PFSK-1 (cell line): ENCODE measurements at regions not wholly inside any gene's neighbourhood (a gene's known extent, or its start where the extent isn't known, plus 50 kb on each side); places are given as distances from the start of the nearest gene placed in this dataset.

Experiments
- FOXP2 ChIP-seq: optimal IDR thresholded peaks from 2 replicates; pipeline ENCODE3; 2011; ENCODE audit warnings: borderline replicate concordance, control low read depth, inconsistent platforms; ENCODE audit not compliant: insufficient read depth; ENCODE audit errors: extremely low read length, extremely low read depth
- POLR2AphosphoS5 ChIP-seq: IDR thresholded peaks from 2 replicates; pipeline ENCODE4 v1.6.1; 2012; ENCODE audit warnings: low read depth, mild to moderate bottlenecking, control low read depth, low read length, moderate library complexity
- REST ChIP-seq, 2 experiments: IDR thresholded peaks; 2 replicates each; pipeline versions ENCODE4 v1.6.1 to v1.8.0; 2011 to 2012; ENCODE audit warnings: low read depth in 2 of 2, low read length in 2 of 2, control low read depth in 1 of 2, inconsistent platforms in 1 of 2, mild to moderate bottlenecking in 1 of 2, moderate library complexity in 1 of 2; ENCODE audit not compliant: insufficient read depth in 1 of 2
- SIN3A ChIP-seq: IDR thresholded peaks from 2 replicates; pipeline ENCODE4 v1.6.1; 2012; ENCODE audit warnings: mild to moderate bottlenecking, low read length, moderate library complexity, borderline replicate concordance; ENCODE audit not compliant: insufficient read depth
- TAF1 ChIP-seq: IDR thresholded peaks from 2 replicates; pipeline ENCODE4 v1.6.1; 2012; ENCODE audit warnings: low read length, control low read depth, borderline replicate concordance; ENCODE audit not compliant: insufficient read depth

GRCh38 chr15:62958528-62959363, 83.8 kb upstream of the TPM1 start:
- TF ChIP-seq SIN3A (no peak), POLR2AphosphoS5 (no peak), REST (IDR thresholded peaks at IDR 0.05; ENCODE audit: insufficient read depth in 1 of 2, low read depth in 2 of 2, low read length in 2 of 2) (no peak), FOXP2 (no peak), TAF1 (no peak)

- TF ChIP-seq FOXP2, result no peak
- no peak for TF ChIP-seq POLR2AphosphoS5
- no peak for TF ChIP-seq SIN3A
- no peak for TF ChIP-seq REST (IDR thresholded peaks at IDR 0.05; ENCODE audit: insufficient read depth in 1 of 2, low read depth in 2 of 2, low read length in 2 of 2)
- TF ChIP-seq TAF1, result no peak
Observed at GRCh38 chr15:62961134-62961533, 81.4 kb upstream of the TPM1 start.

GRCh38 chr15:62962101-62962995, 80.2 kb upstream of the TPM1 start:
- no peak for TF ChIP-seq TAF1
- no peak for TF ChIP-seq REST (IDR thresholded peaks at IDR 0.05; ENCODE audit: insufficient read depth in 1 of 2, low read depth in 2 of 2, low read length in 2 of 2)
- no peak for TF ChIP-seq POLR2AphosphoS5
- no peak for TF ChIP-seq FOXP2
- TF ChIP-seq SIN3A, result no peak

- TF ChIP-seq SIN3A, result no peak
- no peak for TF ChIP-seq POLR2AphosphoS5
- TF ChIP-seq TAF1, result no peak
- no peak for TF ChIP-seq REST (IDR thresholded peaks at IDR 0.05; ENCODE audit: insufficient read depth in 1 of 2, low read depth in 2 of 2, low read length in 2 of 2)
- no peak for TF ChIP-seq FOXP2
Observed at GRCh38 chr15:62964251-62964650, 78.3 kb upstream of the TPM1 start.
